Neural cell (in vitro differentiated cells): ENCODE measurements at regions not wholly inside any gene's neighbourhood (a gene's known extent, or its start where the extent isn't known, plus 50 kb on each side); places are given as distances from the start of the nearest gene placed in this dataset.

Source experiments
- H2AFZ ChIP-seq: fragments of 200-600, 300-800 bp; sonication (generic), shearing (Covaris generic); 2 replicates; pipeline ENCODE4 v1.6.0; 2014; ENCODE audit warnings: low read depth, mild to moderate bottlenecking, antibody characterized with exemption, low read length, moderate library complexity
- H3F3A ChIP-seq: fragments of 200-600 bp; shearing (Covaris generic); 2 replicates; pipeline ENCODE4 v1.6.1; 2016; ENCODE audit warnings: mild to moderate bottlenecking, moderate library complexity, mixed read lengths, antibody characterized with exemption, low read length; ENCODE audit not compliant: insufficient read depth, poor library complexity, severe bottlenecking
- H3K27ac ChIP-seq: fragments of 200-600, 300-800 bp; sonication (generic), shearing (Covaris generic); 2 replicates; pipeline ENCODE4 v1.5.1; 2014; ENCODE audit warnings: mild to moderate bottlenecking, low read length, moderate library complexity
- H3K27me3 ChIP-seq: fragments of 300-800, 200-600 bp; sonication (generic), shearing (Covaris generic); 2 replicates; pipeline ENCODE4 v1.6.0; 2014; ENCODE audit warnings: mild to moderate bottlenecking, low read depth, low read length, moderate library complexity; ENCODE audit not compliant: insufficient read depth
- H3K36me3 ChIP-seq: fragments of 300-800, 200-600 bp; sonication (generic), shearing (Covaris generic); 2 replicates; pipeline ENCODE4 v1.5.1; 2014; ENCODE audit warnings: mild to moderate bottlenecking, antibody characterized with exemption, low read length, moderate library complexity; ENCODE audit not compliant: insufficient read depth
- H3K4me2 ChIP-seq: fragments of 300-800, 200-600 bp; sonication (generic), shearing (Covaris generic); 2 replicates; pipeline ENCODE4 v1.6.0; 2014; ENCODE audit warnings: mild to moderate bottlenecking, low read length
- H3K4me3 ChIP-seq: fragments of 300-800, 200-600 bp; sonication (generic), shearing (Covaris generic); 2 replicates; pipeline ENCODE4 v1.5.1; 2014; ENCODE audit warnings: mild to moderate bottlenecking, low read length, moderate library complexity
- H3K79me2 ChIP-seq: fragments of 200-600 bp; shearing (Covaris generic); replicated peaks from 2 replicates; pipeline ENCODE4 v1.6.0; 2014; ENCODE audit warnings: mild to moderate bottlenecking, low read length, moderate library complexity; ENCODE audit not compliant: insufficient read depth
- H3K9ac ChIP-seq: fragments of 300-800, 200-600 bp; sonication (generic), shearing (Covaris generic); 2 replicates; pipeline ENCODE4 v1.6.1; 2016; ENCODE audit warnings: mild to moderate bottlenecking, low read length, mixed read lengths
- H3K9me2 ChIP-seq: fragments of 200-600 bp; shearing (Covaris generic); 2 replicates; pipeline ENCODE4 v1.6.1; 2016; ENCODE audit warnings: mild to moderate bottlenecking, low read length, mixed read lengths; ENCODE audit not compliant: insufficient read depth
- H3K9me3 ChIP-seq: fragments of 200-600, 300-800 bp; sonication (generic), shearing (Covaris generic); 2 replicates; pipeline ENCODE4 v1.6.1; 2016; ENCODE audit warnings: mild to moderate bottlenecking, mixed run types, low read length, moderate library complexity, mixed read lengths
- H4K20me1 ChIP-seq: fragments of 200-600 bp; shearing (Covaris generic); 2 replicates; pipeline ENCODE4 v1.6.1; 2016; ENCODE audit warnings: mild to moderate bottlenecking, mixed run types; ENCODE audit not compliant: insufficient read depth
- EP300 ChIP-seq: fragments of 450-650 bp; conservative IDR thresholded peaks from 2 replicates; pipeline ENCODE4 v1.6.1; 2014; ENCODE audit warnings: antibody characterized with exemption, mild to moderate bottlenecking, moderate library complexity; ENCODE audit not compliant: poor library complexity, severe bottlenecking
- EZH2 ChIP-seq: fragments of 200-600, 300-800 bp; shearing (Covaris generic), sonication (generic); IDR thresholded peaks from 2 replicates; pipeline ENCODE4 v1.6.1; 2014; ENCODE audit warnings: antibody characterized with exemption, low read length, borderline replicate concordance, mild to moderate bottlenecking; ENCODE audit not compliant: insufficient read depth, poor library complexity, severe bottlenecking
- MXI1 ChIP-seq: fragments of 450-650 bp; conservative IDR thresholded peaks from 2 replicates; pipeline ENCODE4 v1.6.1; 2014; ENCODE audit warnings: antibody characterized with exemption, mild to moderate bottlenecking; ENCODE audit not compliant: poor library complexity, severe bottlenecking
- POLR2AphosphoS5 ChIP-seq: IDR thresholded peaks from 2 replicates; pipeline ENCODE4 v1.6.1; 2012
- RAD21 ChIP-seq: fragments of 450-650 bp; conservative IDR thresholded peaks from 2 replicates; pipeline ENCODE4 v1.6.1; 2014; ENCODE audit warnings: antibody characterized with exemption, mild to moderate bottlenecking, moderate library complexity
- SMC3 ChIP-seq: fragments of 450-650 bp; conservative IDR thresholded peaks from 2 replicates; pipeline ENCODE4 v1.6.1; 2014; ENCODE audit warnings: antibody characterized with exemption, mild to moderate bottlenecking, moderate library complexity; ENCODE audit not compliant: poor library complexity
- TAF1 ChIP-seq: IDR thresholded peaks from 2 replicates; pipeline ENCODE4 v1.6.1; 2012; ENCODE audit warnings: low read depth
- TF ChIP-seq, protein P1 (sequence below): fragments of 450-650 bp; IDR thresholded peaks from 2 replicates; pipeline ENCODE4 v1.5.1; 2014; ENCODE audit warnings: antibody characterized with exemption, mild to moderate bottlenecking, moderate library complexity; ENCODE audit not compliant: poor library complexity, severe bottlenecking
- TF ChIP-seq, protein P2 (sequence below): IDR thresholded peaks from 2 replicates; pipeline ENCODE4 v1.6.1; 2012; ENCODE audit warnings: borderline replicate concordance

- no peak overlapping the region for H3K4me2 ChIP-seq
- no peaks in the 10 kb centered on the region for H3F3A ChIP-seq
- no peaks in the 10 kb centered on the region for H3K9me3 ChIP-seq
- no peak overlapping the region for H3K9ac ChIP-seq
- no peaks in the 10 kb centered on the region for H3K36me3 ChIP-seq
- H3K27me3 ChIP-seq = no peaks in the 10 kb centered on the region
- no peak overlapping the region for H3K4me3 ChIP-seq
- H4K20me1 ChIP-seq = no peaks in the 10 kb centered on the region
- H3K27ac ChIP-seq = no peak overlapping the region
- H2AFZ ChIP-seq = no peak overlapping the region
- no peaks in the 10 kb centered on the region for H3K79me2 ChIP-seq
- no peaks in the 10 kb centered on the region for H3K9me2 ChIP-seq
- TF ChIP-seq, protein P1, sequence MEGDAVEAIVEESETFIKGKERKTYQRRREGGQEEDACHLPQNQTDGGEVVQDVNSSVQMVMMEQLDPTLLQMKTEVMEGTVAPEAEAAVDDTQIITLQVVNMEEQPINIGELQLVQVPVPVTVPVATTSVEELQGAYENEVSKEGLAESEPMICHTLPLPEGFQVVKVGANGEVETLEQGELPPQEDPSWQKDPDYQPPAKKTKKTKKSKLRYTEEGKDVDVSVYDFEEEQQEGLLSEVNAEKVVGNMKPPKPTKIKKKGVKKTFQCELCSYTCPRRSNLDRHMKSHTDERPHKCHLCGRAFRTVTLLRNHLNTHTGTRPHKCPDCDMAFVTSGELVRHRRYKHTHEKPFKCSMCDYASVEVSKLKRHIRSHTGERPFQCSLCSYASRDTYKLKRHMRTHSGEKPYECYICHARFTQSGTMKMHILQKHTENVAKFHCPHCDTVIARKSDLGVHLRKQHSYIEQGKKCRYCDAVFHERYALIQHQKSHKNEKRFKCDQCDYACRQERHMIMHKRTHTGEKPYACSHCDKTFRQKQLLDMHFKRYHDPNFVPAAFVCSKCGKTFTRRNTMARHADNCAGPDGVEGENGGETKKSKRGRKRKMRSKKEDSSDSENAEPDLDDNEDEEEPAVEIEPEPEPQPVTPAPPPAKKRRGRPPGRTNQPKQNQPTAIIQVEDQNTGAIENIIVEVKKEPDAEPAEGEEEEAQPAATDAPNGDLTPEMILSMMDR = no peak
- TF ChIP-seq POLR2AphosphoS5 = no peak
These were observed 66.5 kb upstream of the INPP5A start for GRCh38 chr10:132471125-132471451.

DNA sequence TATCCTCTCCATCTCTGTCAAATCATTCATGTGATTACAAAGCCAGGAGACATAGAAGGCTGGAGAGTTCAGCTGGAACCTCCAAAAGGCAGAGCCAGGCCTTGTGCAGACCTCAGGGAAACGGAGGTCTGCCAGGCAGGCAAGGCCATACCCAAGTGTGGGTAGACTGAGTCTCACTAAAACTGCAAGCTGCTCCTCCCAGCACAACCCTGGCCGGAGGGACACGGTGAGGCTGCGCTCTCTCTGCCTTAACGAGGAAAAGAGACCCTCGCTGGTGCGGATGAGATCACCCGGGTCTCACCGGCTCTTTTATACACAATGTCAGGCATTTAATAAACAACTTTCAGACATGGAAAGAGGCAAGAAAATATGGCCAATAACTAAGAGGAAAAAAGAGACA lies 66.1 kb upstream of the INPP5A start:
- H3K9ac ChIP-seq = no peak overlapping the region
- no peaks in the 10 kb centered on the region for H3K9me2 ChIP-seq
- H3F3A ChIP-seq = no peaks in the 10 kb centered on the region
- no peak overlapping the region for H3K27ac ChIP-seq
- H3K4me3 ChIP-seq = no peak overlapping the region
- no peaks in the 10 kb centered on the region for H3K36me3 ChIP-seq
- H3K9me3 ChIP-seq = no peaks in the 10 kb centered on the region
- H3K27me3 ChIP-seq = no peaks in the 10 kb centered on the region
- no peaks in the 10 kb centered on the region for H3K79me2 ChIP-seq
- H3K4me2 ChIP-seq = no peak overlapping the region
- TF ChIP-seq MXI1 (no peak), POLR2AphosphoS5 (no peak), TAF1 (no peak), EZH2 (no peak), RAD21 (no peak), SMC3 (no peak), EP300 (no peak)
- TF ChIP-seq, protein P2, sequence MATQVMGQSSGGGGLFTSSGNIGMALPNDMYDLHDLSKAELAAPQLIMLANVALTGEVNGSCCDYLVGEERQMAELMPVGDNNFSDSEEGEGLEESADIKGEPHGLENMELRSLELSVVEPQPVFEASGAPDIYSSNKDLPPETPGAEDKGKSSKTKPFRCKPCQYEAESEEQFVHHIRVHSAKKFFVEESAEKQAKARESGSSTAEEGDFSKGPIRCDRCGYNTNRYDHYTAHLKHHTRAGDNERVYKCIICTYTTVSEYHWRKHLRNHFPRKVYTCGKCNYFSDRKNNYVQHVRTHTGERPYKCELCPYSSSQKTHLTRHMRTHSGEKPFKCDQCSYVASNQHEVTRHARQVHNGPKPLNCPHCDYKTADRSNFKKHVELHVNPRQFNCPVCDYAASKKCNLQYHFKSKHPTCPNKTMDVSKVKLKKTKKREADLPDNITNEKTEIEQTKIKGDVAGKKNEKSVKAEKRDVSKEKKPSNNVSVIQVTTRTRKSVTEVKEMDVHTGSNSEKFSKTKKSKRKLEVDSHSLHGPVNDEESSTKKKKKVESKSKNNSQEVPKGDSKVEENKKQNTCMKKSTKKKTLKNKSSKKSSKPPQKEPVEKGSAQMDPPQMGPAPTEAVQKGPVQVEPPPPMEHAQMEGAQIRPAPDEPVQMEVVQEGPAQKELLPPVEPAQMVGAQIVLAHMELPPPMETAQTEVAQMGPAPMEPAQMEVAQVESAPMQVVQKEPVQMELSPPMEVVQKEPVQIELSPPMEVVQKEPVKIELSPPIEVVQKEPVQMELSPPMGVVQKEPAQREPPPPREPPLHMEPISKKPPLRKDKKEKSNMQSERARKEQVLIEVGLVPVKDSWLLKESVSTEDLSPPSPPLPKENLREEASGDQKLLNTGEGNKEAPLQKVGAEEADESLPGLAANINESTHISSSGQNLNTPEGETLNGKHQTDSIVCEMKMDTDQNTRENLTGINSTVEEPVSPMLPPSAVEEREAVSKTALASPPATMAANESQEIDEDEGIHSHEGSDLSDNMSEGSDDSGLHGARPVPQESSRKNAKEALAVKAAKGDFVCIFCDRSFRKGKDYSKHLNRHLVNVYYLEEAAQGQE = no peak
- TF ChIP-seq, protein P1 = no peak
- H4K20me1 ChIP-seq = no peaks in the 10 kb centered on the region
- no peak overlapping the region for H2AFZ ChIP-seq
